ENCODE measurements at regions not wholly inside any gene's neighbourhood (a gene's known extent, or its start where the extent isn't known, plus 50 kb on each side); places are given as distances from the start of the nearest gene placed in this dataset.

DNA sequence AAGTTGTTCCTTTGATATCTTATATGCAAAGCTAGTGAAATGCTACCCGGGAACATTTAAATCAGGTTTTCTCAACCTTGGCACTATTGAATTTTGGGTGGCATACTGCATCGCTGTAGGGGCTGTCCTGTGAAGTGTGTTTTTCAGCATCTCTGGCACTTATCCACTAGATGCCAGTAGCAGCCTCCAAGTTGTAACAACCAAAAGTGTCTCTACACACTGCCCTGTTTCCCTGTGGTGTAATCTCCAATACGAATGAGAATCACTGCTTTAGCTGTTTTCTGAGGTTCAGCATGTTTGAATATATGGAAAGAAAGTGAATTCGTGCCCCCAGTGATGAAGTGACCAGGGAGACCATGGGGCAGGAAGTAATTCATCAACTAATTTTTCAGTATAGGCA lies 551.6 kb upstream of the PRKX start:
- TF ChIP-seq CTCF (IDR thresholded peaks at IDR 0.05), result no peak
- TF ChIP-seq ZFX (IDR thresholded peaks at IDR 0.05; ENCODE audit: borderline replicate concordance), result no peak
